ENCODE measurements at regions not wholly inside any gene's neighbourhood (a gene's known extent, or its start where the extent isn't known, plus 50 kb on each side); places are given as distances from the start of the nearest gene placed in this dataset.

DNA sequence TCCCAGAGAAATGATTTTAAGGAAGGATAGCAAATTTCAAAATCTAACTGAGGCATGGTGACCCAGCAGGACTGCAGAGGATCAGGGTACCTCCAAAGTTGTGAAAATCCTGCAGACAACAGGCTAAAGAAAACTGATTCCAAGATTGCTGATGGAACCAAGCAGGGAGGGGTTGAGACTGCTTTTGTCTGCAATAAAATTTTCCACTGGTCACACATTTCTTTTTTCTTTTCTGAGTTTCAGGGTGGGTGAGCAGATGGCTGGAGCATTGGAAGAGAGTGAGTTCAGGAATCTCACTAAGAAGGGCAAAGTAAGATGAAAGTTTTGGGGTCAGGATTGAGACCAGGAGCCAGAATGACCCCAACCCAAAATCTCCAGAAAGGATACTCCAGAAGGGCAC is 321.0 kb downstream of the TNS1 start:
- TF ChIP-seq POLR2AphosphoS5 (IDR thresholded peaks at IDR 0.05; ENCODE audit: borderline replicate concordance, low read depth, low read length) (no peak), EZH2 (IDR thresholded peaks at IDR 0.05) (no peak)

Data from SK-N-MC (cell line).